GM18498 (cell line): ENCODE measurements at regions not wholly inside any gene's neighbourhood (a gene's known extent, or its start where the extent isn't known, plus 50 kb on each side); places are given as distances from the start of the nearest gene placed in this dataset.
A peak's percentile ranks its signal among the peaks of the same experiment; 100 is the strongest.
"Not testable (repeated sequence)": the region's sequence is repeated elsewhere in the genome, so short reads cannot be mapped to it uniquely, and the experiment has no call there.

Experiments used
- ATAC-seq: cut with Tn5 transposase; IDR thresholded peaks from one replicate; pipeline ENCODE4 v1.9.1; 2021; ENCODE audit warnings: mild to moderate bottlenecking, moderate library complexity; ENCODE audit not compliant: unreplicated experiment

DNA sequence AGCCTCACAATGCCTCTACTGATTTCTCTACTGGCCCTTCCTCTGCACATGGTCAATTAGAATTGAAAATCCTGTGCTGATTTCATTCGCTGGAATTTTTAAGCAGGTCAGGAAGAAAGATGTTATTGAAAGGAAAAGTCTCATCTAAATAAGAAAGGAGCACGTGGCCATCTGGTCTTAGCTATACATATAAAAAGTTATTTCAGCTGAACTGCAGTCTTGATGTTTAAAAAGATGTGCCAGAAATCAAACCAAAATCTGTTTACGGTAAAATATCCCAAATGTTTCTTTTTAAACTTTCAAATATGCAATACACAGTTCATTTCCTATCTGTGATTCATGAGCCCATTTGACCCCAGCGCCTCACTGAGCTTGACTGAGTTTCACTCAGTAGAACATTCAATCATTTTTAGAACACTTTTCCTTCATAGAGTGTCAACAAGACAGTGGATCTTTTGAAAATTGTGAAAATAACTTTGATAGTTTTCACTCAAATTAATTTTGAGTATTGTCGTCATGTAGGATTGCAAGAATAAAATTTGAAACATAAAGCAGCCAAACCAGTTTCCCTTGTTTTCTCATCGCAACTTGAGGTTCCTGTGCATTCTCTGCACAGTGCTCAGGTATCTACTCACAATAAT lies 293.6 kb downstream of the PTPRC start:
- no peak for ATAC-seq

GRCh38 chr1:198933515-198934222 lies 294.8 kb downstream of the PTPRC start:
- no peak for ATAC-seq

GRCh38 chr1:198934426-198934825 lies 295.6 kb downstream of the PTPRC start:
- no peak for ATAC-seq

GRCh38 chr1:198934901-198935305 lies 296.1 kb downstream of the PTPRC start:
- ATAC-seq = peak; percentile 26

- peak; percentile 50 for ATAC-seq
Measured at GRCh38 chr1:198935306-198935921, 296.6 kb downstream of the PTPRC start.

GRCh38 chr1:198936371-198937083 lies 297.7 kb downstream of the PTPRC start:
- no peak for ATAC-seq

GRCh38 chr1:198937231-198938031 lies 298.6 kb downstream of the PTPRC start:
- peak; percentile 93 for ATAC-seq

- no peak for ATAC-seq
Measured at GRCh38 chr1:198939286-198939685, 300.4 kb downstream of the PTPRC start.

- ATAC-seq = no peak
Measured at GRCh38 chr1:198939956-198940355, 301.1 kb downstream of the PTPRC start.

DNA sequence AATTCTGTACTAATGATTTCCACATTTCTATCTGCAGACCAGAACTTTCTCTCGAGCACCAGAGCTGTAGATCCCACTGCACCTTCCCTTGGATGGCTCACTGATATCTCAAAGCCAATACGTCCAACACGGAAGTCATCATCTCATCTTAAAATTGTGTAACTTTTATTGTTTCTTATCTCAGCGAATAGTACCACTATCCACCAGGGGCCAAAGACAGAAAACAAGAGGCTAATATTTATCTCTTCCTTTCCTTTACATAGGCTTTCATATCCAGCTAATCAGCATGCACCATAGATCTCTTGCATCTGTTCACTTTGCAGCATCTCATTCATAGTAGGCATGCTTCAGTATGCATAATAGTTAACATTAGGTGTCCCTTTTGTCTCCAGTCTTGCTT lies 303.6 kb downstream of the PTPRC start:
- no peak for ATAC-seq

GRCh38 chr1:198943484-198944187 lies 304.8 kb downstream of the PTPRC start:
- no peak for ATAC-seq

- ATAC-seq = no peak
Measured at GRCh38 chr1:198947456-198947855, 308.6 kb downstream of the PTPRC start.

GRCh38 chr1:198948895-198949659 lies 310.2 kb downstream of the PTPRC start:
- no peak for ATAC-seq

GRCh38 chr1:198950036-198950435 lies 311.2 kb downstream of the PTPRC start:
- no peak for ATAC-seq

GRCh38 chr1:198955085-198955484 lies 316.2 kb downstream of the PTPRC start:
- ATAC-seq = no peak

DNA sequence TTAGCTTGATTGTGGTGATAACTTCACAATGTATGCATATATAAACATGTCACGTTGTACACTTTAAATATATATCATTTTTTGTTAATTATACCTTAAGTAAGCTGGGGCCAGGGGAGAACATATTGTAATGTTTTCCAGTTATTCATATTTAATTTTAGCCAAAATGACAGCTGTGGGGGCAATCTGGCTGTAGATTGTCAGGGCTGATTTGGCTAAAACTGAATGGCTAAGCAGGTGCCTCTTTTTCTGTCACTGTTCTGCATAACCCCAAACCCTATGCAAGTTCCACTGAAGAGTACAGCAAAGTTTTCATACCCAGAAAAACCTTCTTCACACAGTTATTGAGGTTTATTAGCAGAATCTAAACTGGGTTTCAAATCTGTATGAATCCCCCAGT lies 318.2 kb downstream of the PTPRC start:
- no peak for ATAC-seq

DNA sequence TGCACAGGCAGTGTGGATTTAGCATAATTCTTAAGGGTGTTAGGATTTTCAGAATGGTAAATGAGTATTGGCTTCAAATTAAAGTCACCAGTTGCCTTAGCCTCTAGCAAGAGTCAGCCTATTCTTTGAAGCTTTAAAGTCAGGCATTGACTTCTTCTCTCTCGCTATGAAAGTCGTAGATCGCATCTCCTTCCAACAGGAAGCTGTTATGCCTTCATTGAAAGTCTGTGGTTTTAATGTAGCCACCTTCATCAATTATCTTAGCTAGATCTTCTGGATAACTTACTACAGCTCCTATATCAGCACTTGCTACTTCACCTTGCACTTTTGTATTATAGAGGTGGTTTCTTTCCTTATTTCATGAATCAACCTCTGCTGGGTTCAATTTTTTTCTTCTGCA lies 320.2 kb downstream of the PTPRC start:
- ATAC-seq = no peak

- ATAC-seq = no peak
Measured at GRCh38 chr1:198959676-198960075, 320.8 kb downstream of the PTPRC start.

- ATAC-seq = not testable (repeated sequence)
Measured at GRCh38 chr1:198963796-198964195, 325.0 kb downstream of the PTPRC start.
